Glutamatergic neuron (in vitro differentiated cells): ENCODE measurements at regions not wholly inside any gene's neighbourhood (a gene's known extent, or its start where the extent isn't known, plus 50 kb on each side); places are given as distances from the start of the nearest gene placed in this dataset.

ENCODE experiments used
- DNase-seq: peaks from one replicate; pipeline ENCODE4 v3.0.0; 2022
- H3K27ac Mint-ChIP-seq: one replicate; pipeline ENCODE4 v1.8.0; 2020; ENCODE audit warnings: mild to moderate bottlenecking, mixed read lengths, inconsistent platforms; ENCODE audit not compliant: unreplicated experiment
- H3K27me3 Mint-ChIP-seq: one replicate; pipeline ENCODE4 v1.8.0; 2020; ENCODE audit warnings: mild to moderate bottlenecking, moderate library complexity, mixed read lengths, inconsistent platforms; ENCODE audit not compliant: unreplicated experiment
- H3K36me3 Mint-ChIP-seq: one replicate; pipeline ENCODE4 v1.8.0; 2020; ENCODE audit warnings: mild to moderate bottlenecking, mixed read lengths, inconsistent platforms; ENCODE audit not compliant: unreplicated experiment
- H3K4me1 Mint-ChIP-seq: one replicate; pipeline ENCODE4 v1.8.0; 2020; ENCODE audit warnings: mild to moderate bottlenecking, low read depth, mixed read lengths, inconsistent platforms; ENCODE audit not compliant: unreplicated experiment
- H3K4me3 Mint-ChIP-seq: one replicate; pipeline ENCODE4 v1.8.0; 2020; ENCODE audit warnings: mild to moderate bottlenecking, mixed read lengths, inconsistent platforms; ENCODE audit not compliant: unreplicated experiment
- H3K9me3 Mint-ChIP-seq: one replicate; pipeline ENCODE4 v1.8.0; 2020; ENCODE audit warnings: mild to moderate bottlenecking, moderate library complexity, mixed read lengths, inconsistent platforms; ENCODE audit not compliant: unreplicated experiment
- TF ChIP-seq, protein P1 (sequence below): fragments of 200-600 bp; sonication (generic); IDR thresholded peaks from one replicate; pipeline ENCODE4 v1.5.0; 2021; ENCODE audit not compliant: partially characterized antibody, unreplicated experiment

GRCh38 chr1:170402476-170403311 is 129.3 kb upstream of the GORAB start:
- no peaks in the 10 kb centered on the region for H3K4me1 Mint-ChIP-seq
- no peak overlapping the region for H3K4me3 Mint-ChIP-seq
- H3K36me3 Mint-ChIP-seq, result no peaks in the 10 kb centered on the region
- no peak overlapping the region for H3K27ac Mint-ChIP-seq
- DNase-seq, result no peak
- H3K9me3 Mint-ChIP-seq, result no peaks in the 10 kb centered on the region
- no peaks in the 10 kb centered on the region for H3K27me3 Mint-ChIP-seq
- TF ChIP-seq, protein P1, sequence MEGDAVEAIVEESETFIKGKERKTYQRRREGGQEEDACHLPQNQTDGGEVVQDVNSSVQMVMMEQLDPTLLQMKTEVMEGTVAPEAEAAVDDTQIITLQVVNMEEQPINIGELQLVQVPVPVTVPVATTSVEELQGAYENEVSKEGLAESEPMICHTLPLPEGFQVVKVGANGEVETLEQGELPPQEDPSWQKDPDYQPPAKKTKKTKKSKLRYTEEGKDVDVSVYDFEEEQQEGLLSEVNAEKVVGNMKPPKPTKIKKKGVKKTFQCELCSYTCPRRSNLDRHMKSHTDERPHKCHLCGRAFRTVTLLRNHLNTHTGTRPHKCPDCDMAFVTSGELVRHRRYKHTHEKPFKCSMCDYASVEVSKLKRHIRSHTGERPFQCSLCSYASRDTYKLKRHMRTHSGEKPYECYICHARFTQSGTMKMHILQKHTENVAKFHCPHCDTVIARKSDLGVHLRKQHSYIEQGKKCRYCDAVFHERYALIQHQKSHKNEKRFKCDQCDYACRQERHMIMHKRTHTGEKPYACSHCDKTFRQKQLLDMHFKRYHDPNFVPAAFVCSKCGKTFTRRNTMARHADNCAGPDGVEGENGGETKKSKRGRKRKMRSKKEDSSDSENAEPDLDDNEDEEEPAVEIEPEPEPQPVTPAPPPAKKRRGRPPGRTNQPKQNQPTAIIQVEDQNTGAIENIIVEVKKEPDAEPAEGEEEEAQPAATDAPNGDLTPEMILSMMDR, result no peak

DNA sequence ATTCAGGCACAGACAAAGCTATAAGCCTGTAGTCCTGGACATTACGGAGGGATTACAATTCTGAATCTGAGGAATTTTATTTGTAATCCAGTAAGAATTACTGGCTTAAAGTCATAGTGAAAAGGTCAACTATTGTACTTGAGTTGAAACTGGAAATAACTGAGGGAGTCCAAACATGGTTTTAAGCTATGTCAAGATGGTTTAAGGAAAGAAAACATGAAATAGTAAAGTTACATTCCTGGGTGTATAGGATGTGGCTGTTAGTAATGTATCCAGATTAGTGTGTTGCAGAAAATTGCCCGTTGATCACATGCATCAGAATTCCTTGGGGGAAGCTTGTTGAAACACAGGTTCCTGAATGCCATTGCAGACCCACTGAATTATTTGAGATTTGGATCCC is 124.8 kb upstream of the GORAB start:
- H3K27me3 Mint-ChIP-seq, result no peaks in the 10 kb centered on the region
- TF ChIP-seq, protein P1, result no peak
- DNase-seq, result no peak
- no peak overlapping the region for H3K4me3 Mint-ChIP-seq
- H3K36me3 Mint-ChIP-seq, result no peaks in the 10 kb centered on the region
- H3K27ac Mint-ChIP-seq, result no peak overlapping the region
- H3K4me1 Mint-ChIP-seq, result no peaks in the 10 kb centered on the region
- H3K9me3 Mint-ChIP-seq, result no peaks in the 10 kb centered on the region

DNA sequence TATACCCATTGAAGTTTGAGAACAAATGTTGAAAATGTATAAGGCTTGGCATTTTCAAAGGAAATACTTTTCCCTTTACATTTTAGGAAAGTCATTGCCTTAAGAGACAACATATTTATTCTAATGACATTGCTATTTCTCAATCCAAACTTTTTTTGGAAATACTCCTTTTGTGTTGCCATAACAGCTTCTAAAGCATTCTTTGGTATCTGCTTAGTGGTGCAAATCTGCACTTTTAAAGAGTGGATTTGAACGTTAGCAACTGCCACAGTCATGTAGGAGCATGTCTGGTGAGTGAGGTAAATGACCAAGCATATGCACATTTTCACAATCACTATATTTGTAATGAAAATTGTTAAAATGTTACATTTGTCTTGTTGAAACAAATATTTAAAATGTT is 124.4 kb upstream of the GORAB start:
- Mint-ChIP-seq H3K27ac (no peak overlapping the region), H3K4me3 (no peak overlapping the region), H3K36me3 (no peaks in the 10 kb centered on the region), H3K27me3 (no peaks in the 10 kb centered on the region), H3K4me1 (no peaks in the 10 kb centered on the region), H3K9me3 (no peaks in the 10 kb centered on the region)
- TF ChIP-seq, protein P1, result no peak
- no peak for DNase-seq

DNA sequence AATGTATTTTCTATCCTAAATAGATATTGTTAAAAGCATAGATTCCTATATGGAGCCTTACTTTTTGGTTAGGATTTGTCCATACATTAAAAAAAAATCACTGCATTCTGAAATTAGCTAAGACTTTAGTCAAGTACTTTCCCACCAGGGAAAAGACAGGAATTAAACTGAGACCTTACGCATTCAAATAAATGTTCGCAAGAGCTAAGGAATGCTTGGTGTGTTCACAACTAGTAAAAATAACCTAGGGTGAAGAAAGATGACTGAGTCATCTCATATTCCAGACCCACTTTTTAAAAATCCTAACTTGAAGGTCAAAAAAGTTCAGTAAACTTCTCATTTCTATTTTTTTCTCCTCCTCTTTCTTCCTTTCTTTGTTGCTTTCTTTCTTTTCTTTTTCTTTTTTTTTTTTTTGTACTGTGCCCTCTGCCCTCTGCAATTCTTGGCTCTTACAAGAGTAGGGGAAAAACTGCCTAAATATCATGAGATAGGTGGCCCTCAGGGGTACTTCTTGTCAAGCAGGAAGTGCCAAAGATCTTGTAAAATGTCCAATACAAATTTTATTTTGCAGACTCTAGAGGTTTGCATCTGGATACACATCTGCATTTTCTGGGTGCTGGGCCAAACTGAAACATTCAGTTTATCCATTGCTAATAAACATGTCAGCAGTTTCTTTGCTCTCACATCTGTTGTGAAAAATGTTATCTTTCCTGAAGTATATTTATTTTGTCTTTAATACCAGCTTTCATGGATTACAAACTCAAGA is 121.4 kb upstream of the GORAB start:
- no peaks in the 10 kb centered on the region for H3K9me3 Mint-ChIP-seq

More for the DNA sequence above, 121.4 kb upstream of the GORAB start:
- TF ChIP-seq, protein P1, result no peak
- H3K27me3 Mint-ChIP-seq, result no peaks in the 10 kb centered on the region
- no peak overlapping the region for H3K27ac Mint-ChIP-seq
- no peaks in the 10 kb centered on the region for H3K4me1 Mint-ChIP-seq
- no peak for DNase-seq
- no peaks in the 10 kb centered on the region for H3K36me3 Mint-ChIP-seq
- no peak overlapping the region for H3K4me3 Mint-ChIP-seq
